Erythroblast (primary cell): ENCODE measurements at regions not wholly inside any gene's neighbourhood (a gene's known extent, or its start where the extent isn't known, plus 50 kb on each side); places are given as distances from the start of the nearest gene placed in this dataset.
"Not testable (repeated sequence)": the region's sequence is repeated elsewhere in the genome, so short reads cannot be mapped to it uniquely, and the experiment has no call there.

Experiments used
- GATA1 ChIP-seq: IDR thresholded peaks from 2 replicates; pipeline ENCODE4 v1.6.1; 2011; ENCODE audit warnings: low read depth, mild to moderate bottlenecking, control low read depth, low read length, moderate library complexity
- POLR2A ChIP-seq: IDR thresholded peaks from 2 replicates; pipeline ENCODE4 v1.6.1; 2011; ENCODE audit warnings: mild to moderate bottlenecking, low read length

DNA sequence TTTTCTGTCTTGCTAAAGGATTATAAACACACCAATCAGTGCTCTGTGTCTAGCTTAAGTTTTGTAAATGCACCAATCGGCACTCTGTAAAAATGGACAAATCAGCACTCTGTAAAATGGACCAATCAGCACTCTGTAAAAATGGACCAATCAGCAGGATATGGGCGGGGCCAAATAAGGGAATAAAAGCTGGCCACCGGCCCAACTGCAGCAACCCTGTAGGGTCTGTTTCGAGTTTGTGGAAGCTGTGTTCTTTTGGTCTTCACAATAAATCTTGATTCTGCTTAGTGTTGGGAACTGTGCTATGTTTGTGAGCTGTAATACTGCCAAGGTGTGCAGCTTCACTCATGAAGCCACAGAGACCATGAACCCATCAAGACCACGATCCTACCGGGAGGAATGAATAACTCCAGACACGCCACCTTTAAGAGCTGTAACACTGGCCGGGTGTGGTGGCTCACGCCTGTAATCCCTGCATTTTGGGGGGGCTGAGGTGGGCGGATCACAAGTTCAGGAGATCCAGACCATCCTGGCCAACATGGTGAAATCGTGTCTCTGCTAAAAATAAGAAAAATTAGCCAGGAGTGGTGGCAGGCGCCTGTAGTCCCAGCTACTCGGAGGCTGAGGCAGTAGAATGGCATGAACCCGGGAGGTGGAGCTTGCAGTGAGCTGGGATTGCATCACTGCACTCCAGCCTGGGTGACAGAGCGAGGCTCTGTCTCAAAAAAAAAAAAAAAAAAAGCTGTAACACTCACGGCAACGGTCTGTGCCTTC lies 133.0 kb upstream of the GDF10 start:
- TF ChIP-seq POLR2A, GATA1: not testable (repeated sequence)
